RPMI7951 (cell line): ENCODE measurements at regions not wholly inside any gene's neighbourhood (a gene's known extent, or its start where the extent isn't known, plus 50 kb on each side); places are given as distances from the start of the nearest gene placed in this dataset.

ENCODE experiments used
- DNase-seq: peaks from one replicate; pipeline ENCODE4 v3.0.0-alpha.2; 2012; ENCODE audit warnings: low read depth

GRCh38 chr13:106041445-106041844 lies 494.0 kb downstream of the EFNB2 start:
- no peak for DNase-seq

GRCh38 chr13:106038752-106039151 lies 496.7 kb downstream of the EFNB2 start:
- peak; percentile 85 for DNase-seq

GRCh38 chr13:106036870-106037269 lies 498.6 kb downstream of the EFNB2 start:
- peak; percentile 47 for DNase-seq

GRCh38 chr13:106034201-106034600 lies 501.3 kb downstream of the EFNB2 start:
- DNase-seq: peak; percentile 81

- DNase-seq: peak; percentile 53
Measured at GRCh38 chr13:106033659-106034058, 501.8 kb downstream of the EFNB2 start.

GRCh38 chr13:106032441-106032840 lies 503.0 kb downstream of the EFNB2 start:
- DNase-seq: no peak

- no peak for DNase-seq
Measured at GRCh38 chr13:106029676-106030290, 505.7 kb downstream of the EFNB2 start.

GRCh38 chr13:106028911-106029310 lies 506.6 kb downstream of the EFNB2 start:
- peak; percentile 74 for DNase-seq

- no peak for DNase-seq
Measured at GRCh38 chr13:106011600-106011999, 523.9 kb downstream of the EFNB2 start.

GRCh38 chr13:106010836-106011235 lies 524.6 kb downstream of the EFNB2 start:
- no peak for DNase-seq

GRCh38 chr13:106008540-106008939 lies 526.9 kb downstream of the EFNB2 start:
- peak; percentile 14 for DNase-seq

- DNase-seq: no peak
Measured at GRCh38 chr13:106007156-106007555, 528.3 kb downstream of the EFNB2 start.

- no peak for DNase-seq
Measured at GRCh38 chr13:106003651-106004050, 531.8 kb downstream of the EFNB2 start.

GRCh38 chr13:106001443-106001842 lies 534.0 kb downstream of the EFNB2 start:
- DNase-seq: no peak

- DNase-seq: peak; percentile 72
Measured at GRCh38 chr13:105997581-105998550, 537.6 kb downstream of the EFNB2 start.

GRCh38 chr13:105996391-105997025 lies 539.0 kb downstream of the EFNB2 start:
- no peak for DNase-seq

- no peak for DNase-seq
Measured at GRCh38 chr13:105994340-105994739, 541.1 kb downstream of the EFNB2 start.

- peak; percentile 97 for DNase-seq
Measured at GRCh38 chr13:105991622-105992277, 543.7 kb downstream of the EFNB2 start.

- DNase-seq: no peak
Measured at GRCh38 chr13:105991131-105991530, 544.3 kb downstream of the EFNB2 start.

- DNase-seq: peak; percentile 77
Measured at GRCh38 chr13:105990256-105990958, 545.1 kb downstream of the EFNB2 start.

- no peak for DNase-seq
Measured at GRCh38 chr13:105984646-105985045, 550.8 kb downstream of the EFNB2 start.
